ENCODE measurements at regions not wholly inside any gene's neighbourhood (a gene's known extent, or its start where the extent isn't known, plus 50 kb on each side); places are given as distances from the start of the nearest gene placed in this dataset.

DNA sequence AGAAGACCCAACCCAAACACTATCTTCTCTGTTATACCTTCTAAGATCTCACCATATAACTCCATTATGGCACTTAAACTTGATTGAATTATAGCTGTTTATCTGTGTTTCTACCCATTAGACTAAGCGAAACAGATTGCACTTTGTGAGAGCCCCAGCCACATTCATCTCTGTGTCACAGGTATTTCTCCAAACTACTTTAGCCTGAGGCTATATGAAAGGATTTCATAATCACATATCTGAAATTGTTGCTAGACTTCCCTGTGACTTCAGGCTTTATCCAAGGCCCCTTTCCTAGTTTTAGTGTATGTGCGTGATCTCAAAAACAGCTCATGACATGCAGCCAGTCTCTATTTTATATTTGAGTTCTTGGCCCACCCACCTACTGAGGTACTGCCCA, 745.0 kb upstream of the ACVR2A start:
- no peak for DNase-seq

DNA sequence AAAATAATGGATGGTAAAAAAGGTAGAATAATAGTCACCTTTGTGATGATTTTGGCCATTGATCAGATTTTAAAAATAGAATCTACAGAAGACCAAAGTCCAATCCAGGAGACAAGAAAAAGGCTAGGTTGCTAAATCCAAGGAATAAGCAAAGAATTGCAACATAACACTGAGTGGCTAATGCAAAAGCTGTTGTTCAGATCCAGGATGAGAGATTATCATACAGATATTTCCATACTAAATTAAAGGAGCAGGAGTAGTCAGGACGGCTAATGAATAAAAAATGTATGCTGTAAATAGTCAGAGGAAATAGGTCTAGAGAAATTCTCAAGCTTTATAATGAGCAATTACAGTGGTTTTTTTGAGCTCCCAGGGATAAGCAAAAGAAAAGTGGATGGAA, 745.9 kb upstream of the ACVR2A start:
- DNase-seq: no peak

DNA sequence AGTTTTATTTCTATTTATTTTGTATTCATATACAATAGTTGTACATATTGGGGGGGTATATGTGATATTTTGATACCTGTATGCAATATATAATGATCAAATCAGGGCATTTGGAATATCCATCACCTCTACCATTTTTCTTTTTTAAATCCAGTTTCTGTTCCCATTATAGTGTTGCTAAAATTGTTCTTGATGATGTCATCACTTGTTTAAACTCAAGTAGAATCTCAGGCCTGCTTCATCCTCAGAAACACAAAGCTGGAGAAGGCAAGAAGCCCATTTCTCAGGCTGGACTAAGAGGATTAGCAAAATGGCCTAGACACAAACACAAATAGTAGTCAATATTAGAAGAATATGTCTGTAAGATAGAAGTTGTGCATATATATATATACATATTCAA, 747.1 kb upstream of the ACVR2A start:
- DNase-seq: no peak

DNA sequence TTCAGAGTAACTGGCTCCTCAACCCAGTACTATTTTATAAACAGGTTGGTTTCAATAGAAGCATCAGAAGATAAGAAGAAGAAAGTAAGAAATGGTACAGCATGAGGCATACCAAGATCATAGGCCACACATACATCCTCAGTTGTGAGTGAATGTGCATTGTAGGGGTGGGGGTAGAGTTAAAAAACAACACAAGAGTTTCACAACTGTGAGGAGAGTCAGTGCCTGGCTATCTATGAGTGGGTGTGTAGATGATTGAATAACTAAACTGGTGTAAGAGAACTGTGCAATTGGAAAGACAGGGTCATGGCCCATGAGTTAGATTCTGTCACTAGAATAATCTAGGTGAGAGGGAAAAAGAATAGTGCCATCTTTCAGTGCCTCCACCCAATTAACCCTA, 748.2 kb upstream of the ACVR2A start:
- DNase-seq: no peak

DNA sequence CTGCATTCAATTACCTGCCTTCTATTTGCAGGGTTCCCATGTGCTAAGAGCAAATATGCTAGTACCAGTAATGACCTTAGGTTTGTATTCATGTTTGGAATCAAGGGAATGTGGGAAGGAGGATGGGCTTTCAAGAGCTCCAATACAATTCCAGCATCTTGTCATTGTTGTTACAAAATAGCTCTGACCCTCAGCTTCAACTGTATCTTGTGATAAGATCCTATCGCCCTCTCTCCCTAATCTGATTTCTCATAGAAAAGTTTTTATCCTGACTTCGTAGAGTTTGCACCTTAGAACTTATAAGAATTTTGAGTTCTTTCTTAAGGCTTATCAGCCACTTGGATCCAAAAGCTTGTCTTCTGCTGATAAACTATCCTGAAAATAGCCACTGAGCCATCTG, 749.5 kb upstream of the ACVR2A start:
- DNase-seq: no peak

DNA sequence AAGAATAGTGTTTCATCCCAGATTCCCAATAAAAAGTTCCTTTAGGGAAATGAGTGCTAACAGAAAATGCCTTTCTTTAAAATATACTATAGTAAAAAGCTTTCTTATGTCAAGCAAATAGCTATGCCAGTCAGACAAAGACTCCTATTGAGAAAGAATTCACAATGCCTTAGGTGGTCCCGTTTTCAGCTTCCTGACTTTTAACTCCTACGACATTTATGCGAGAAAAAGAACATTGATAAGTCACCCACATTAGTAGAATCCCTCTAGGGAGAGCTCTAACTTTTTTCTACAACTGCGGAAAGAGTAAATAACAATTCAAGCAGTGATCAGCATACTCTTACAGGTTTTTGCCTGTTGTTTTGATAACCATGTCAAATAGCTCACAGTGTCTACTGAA, 750.8 kb upstream of the ACVR2A start:
- no peak for DNase-seq

DNA sequence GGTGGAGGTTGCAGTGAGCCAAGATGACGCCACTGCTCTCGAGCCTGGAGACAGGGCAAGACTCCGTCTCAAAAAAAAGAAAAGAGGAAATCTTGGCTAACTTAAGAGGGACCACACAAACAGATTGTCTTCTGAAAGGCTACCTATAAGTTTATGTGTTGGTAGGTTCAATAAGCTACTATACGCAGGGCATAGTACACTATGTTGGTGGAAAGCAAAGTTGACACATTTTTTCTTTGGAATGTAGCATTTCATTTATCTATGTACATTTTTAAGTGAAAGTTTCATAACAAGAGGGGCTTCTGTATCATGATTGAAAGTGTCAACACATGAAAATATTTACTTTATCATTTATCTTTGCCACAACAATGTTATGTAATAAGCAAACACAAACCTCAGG, 752.6 kb upstream of the ACVR2A start:
- DNase-seq: no peak

DNA sequence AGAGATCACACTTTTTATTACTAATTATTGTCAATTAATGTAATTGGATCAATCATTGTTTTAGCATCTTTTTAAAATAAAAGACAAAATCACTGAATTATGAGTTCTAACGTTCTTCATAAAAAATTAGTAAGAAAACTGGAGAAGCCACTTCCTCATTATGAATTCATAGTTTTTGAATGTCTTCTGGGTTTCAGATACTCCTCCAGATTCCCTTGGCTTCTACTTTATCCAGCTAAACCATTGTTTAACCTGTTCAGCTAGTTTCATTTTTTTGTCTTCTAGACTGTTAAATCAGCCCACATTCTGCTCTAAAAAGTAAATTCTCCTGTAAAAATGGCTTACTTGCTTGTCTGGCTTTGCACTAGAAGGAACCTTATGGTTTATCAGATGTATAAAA, 753.4 kb upstream of the ACVR2A start:
- DNase-seq: no peak

DNA sequence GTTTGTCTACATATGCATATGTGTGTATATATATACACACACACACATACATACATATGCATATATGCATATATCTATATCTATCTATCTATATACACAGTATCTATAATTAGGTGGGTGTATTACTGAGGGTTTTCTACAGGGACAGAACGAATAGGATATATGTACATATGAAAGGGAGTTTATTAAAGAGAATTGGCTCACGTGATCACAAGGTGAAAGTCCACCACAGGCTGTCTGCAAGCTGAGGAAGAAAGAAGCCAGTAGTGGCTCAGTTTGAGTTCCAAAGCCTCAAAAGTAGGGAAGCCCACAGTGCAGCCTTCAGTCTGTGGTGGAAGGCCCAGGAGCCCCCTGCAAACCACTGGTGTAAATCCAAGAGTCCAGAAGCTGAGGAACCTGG, 756.0 kb upstream of the ACVR2A start:
- DNase-seq: no peak

DNA sequence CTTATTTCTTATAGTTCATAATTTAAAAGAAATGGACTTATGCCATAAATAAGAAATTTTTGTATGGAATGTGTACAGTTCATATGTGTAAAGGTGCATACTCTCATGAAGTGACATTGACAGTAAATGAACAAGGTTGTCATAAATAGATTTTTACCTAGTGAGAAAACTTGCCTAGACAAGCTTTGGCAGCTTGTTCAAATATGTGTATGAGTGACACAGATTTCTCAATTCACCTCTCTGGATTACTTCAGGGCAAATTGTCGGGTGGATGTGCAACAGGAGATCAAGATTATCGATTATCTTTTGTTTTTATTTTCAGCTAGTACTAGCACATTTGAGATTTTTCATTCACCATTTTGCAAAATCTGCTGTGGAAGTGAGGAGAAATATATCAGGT, 758.1 kb upstream of the ACVR2A start:
- no peak for DNase-seq

DNA sequence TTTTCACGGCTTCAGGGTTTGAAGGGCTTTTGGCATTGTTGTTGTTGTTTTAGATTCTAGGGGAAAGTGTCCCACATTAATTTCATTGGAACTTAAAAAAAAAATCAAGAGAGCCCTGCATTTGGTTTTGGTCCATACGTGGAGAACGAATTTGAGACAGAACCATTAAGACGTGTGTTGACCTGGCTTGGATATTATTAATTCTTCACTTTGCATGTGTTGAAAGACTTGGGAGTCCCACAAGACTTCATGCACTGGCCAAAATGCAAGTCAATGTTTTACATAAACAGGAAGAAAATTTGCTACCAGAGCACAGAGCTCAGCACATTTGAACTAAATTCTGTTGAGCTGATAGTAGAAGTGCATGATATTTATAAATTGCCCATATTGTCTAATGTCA, 761.2 kb upstream of the ACVR2A start:
- DNase-seq: no peak

DNA sequence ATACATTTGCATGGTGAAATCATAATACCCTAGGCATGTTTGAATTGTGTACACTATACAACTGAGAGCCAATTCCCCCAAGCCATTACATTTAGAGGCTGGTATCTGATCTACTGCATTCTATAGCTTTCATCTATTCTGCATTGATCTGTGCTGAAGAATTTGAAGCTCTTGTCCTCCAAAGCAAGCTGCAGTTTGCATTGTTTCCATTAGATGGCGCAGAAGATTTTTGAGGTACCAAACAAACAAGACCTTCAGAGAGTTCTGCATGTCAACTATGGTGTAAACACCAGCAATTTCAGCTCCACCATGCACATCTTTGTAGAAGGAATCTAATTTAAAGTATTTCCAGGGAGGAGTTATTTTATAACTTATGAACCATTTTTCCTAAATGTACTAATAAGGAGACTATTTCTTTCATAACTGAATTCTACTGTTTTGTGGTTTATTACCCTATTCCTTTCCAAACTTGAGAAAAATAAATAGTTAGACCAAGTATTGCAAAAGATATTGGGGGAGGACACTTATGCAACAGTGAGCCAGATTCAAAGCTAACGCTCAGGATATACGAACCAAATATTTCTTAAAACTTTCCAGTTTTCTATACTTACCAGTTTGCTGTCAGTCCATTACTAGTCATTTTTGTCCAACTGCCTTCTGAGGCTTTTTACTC, 761.8 kb upstream of the ACVR2A start:
- DNase-seq: peak; percentile 32 to 33

DNA sequence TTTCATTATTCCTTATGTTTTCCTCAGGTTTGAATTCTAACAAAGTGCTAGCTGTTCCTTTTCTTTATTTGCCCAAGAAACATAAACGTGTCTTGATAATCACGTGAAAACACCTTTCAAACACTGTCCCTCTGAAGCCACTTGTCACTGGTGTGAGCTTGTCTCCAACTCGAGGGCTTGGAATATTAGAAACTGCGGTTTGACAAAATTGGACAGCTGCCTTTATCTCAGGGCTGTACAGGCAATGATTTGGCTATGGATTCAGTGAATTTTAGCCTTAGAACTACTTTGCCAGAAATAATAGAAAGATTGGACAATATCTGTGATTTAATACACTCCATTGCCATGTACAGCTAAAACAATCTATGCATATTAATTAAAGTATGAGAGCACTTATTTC, 763.0 kb upstream of the ACVR2A start:
- no peak for DNase-seq

DNA sequence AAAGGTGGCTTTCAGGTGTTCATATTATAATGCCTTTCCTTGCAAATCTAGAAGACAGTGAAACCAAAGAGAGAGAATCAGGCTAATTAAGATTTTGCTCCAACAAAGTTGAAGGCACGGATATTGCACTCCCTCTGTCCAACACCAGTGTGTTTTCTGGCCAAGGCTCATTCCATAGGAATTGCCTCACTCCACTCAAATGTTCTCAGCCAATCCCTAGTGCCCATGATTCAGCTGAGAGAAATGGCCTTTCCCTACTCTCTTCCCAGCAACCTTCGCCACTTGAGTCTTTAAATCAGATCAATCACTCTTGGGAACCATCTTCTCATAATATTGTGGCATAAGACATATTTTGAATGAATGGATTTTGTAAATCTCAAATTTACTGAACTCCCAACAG, 768.2 kb upstream of the ACVR2A start:
- no peak for DNase-seq

DNA sequence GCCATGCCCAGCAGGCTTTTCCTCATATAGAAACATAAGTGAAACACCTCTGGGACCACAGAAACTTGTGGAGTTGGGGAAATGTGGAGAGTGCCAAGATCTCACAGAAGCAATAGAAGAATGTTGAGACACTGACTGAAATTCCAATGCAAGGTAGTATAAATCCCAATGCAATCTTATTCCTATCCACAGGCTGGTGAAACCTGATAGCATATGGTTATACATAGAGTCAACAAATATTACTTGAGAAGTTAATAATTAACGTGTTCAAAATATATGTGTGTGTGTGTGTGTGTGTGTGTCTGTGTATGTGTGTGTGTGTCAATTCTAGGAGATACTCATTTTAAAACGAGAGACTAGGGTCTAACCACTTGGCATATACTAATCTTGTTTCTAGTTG, 776.8 kb upstream of the ACVR2A start:
- no peak for DNase-seq

DNA sequence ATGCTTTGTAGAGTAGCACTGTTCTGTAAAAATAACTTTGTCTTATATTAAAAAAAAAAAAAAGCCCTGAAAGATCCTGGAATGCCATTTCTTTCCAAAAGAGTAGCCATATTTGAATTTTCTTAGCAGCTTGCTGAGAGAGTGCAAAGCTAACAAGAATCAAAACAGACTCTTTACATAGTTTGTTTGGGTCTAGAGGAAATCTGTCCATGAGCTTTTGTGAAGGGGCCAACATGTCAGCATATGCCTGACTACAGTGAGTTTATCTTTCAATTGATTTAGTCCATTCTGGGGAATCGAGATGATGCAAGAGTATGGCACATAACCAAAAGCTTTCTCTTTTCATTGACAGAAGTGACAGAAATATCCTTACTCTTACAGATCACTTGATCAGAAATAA, 777.7 kb upstream of the ACVR2A start:
- no peak for DNase-seq

DNA sequence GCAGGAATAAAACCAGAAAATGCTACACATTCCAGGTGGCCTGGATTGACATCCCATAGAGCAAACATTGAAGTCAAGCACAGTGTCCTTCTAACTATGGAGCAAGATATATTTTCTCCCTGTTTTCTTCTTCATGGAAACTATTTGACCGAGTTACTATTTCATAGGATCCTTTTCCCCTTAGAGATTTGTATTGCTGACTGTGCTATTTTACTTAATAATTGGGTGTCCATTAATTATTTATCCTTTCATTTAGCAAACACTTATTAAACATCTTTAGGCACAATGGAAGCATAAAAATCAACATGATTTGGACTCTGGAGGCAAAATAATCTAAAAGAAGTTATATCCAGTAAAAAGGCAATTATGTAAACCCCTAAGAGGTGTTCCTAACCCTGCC, 782.8 kb upstream of the ACVR2A start:
- no peak for DNase-seq

DNA sequence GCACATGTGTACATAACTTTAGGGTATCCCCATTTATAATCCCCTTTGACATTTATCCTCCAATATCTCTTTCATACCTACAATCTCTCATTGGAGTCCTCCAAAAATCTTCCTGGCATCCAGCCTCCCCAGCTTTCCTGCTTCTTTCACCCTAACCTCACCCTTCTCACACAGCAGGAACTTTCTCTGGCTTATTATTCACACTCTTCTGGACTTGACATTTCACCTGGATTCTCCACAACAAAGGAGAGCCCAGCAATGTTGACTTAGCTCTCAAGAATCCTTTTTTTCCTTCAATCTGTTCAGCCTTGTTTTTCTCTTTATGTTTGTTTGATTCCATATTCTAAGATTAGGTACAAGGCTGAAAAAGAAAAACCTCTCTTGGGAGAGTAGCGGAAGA, 783.6 kb upstream of the ACVR2A start:
- no peak for DNase-seq

DNA sequence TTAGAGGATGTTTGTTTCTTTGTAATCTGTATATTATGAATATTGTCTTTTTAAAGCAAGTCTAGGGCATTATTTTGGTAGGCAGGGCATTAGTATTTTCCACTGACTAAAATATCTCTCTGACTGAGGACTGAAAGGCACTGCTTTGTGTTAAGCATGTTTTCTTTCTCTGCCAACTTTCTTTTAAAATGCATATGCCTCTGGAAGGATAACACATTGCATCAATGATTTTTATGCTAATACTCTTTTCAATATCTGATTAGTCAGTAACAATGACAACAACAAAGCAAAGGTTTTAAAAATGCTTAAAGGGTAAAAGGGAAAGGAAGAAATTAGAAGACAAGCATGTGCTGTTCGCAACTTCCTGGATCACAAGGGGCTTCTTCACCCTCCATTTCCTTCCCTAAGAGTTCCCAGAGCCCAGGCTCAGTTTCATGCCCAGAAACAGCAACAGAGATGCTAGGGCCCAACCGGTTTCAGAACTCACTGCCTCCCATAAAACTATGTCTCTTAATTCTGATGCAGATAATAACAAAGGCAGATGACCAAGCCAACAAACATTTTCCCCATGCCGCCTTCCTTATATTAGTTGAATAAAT, 786.8 kb upstream of the ACVR2A start:
- no peak for DNase-seq

DNA sequence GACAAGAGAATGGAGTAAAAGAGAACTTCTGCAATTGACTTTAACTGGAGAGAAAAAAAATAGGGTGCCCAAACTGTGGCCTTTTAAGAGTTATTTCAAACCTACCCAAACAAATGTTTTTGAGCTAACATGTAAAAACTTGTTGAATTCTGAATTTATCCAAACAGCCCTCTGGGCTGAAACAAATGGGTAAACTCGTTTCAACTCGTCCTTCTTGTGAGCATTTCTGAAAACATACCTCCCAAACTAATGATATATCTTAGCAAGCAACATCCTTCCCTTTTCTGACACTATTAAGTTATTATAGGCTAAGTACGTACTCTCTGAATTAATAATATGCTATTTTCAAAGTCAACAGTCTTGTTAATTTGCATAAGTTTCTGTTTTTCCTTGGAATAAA, 793.0 kb upstream of the ACVR2A start:
- no peak for DNase-seq

DNA sequence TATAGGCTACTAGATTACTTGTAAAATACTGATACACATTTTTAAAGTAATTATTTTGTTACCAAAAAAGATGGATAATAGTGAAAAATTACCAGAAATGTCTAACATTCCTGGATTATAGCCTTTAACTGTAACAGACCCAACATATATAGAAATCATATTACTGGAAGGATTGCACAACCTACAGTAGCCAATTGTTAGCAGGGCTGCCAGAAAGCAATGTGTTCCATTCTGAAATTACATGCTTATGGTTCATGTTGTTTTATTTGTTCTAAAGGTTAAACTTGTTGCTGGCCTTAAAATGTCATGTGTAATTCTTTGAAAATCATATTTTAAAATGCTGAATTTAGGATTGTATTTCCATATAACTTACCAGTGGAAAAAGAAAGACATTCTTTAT, 793.6 kb upstream of the ACVR2A start:
- DNase-seq: no peak

DNA sequence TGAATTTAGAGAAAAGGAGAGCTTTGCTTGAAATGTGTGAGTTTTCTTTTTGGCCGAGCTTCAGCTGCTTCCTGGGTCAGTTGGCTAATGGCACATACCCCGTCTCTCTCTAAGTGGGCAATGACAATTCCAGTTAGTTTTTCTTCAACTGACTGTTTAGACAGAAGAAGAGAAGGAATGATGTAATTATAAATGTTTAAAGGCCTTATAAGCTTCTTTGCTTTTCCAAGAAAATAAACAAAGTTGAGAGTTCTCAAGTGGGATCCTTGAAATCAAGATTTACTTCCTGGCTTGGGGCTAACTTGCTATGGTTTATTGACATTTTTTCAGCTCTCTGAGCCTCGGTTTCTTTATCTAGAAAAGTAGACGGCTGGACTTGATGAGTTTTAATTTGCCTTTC, 794.9 kb upstream of the ACVR2A start:
- no peak for DNase-seq

DNA sequence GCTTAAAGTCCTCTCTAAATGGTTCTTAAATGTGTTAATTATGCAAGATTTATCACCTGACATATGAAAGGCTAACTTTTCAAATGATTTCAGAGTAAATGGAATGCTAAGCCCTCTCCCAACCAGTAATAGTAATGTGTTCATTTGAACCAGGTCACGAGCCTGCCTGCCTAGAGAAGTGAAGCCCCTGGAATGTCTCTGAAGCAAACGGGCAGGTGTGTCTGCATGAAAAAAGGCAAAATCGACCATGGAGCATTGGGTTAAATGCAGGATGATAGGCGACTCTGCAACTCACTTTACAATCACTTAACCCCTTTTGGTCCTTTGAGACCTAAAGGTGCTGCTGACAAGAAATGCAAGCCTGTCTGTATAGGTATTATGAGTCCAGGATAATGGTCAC, 798.4 kb upstream of the ACVR2A start:
- no peak for DNase-seq

DNA sequence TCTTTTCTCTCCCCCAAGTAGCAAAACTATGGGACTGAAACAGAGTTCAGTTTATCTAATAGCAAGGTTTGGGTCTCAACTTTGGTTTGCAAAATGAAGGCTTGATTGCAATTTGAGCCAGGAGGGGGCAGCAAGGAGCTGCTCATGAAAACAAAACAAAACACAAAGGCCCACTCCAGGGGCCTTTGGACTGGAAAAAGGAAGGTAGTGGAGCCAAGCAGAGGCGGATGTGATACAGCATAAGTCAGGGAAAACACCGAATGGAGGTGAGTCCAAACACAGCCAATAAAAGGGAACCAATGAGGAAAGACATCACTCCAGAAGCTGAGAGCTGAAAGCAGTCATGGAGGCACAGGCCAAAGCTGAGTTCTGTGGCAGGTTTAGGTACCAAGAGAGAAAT, 799.7 kb upstream of the ACVR2A start:
- peak in 1 of 2 experiments; percentile 19 for DNase-seq

DNA sequence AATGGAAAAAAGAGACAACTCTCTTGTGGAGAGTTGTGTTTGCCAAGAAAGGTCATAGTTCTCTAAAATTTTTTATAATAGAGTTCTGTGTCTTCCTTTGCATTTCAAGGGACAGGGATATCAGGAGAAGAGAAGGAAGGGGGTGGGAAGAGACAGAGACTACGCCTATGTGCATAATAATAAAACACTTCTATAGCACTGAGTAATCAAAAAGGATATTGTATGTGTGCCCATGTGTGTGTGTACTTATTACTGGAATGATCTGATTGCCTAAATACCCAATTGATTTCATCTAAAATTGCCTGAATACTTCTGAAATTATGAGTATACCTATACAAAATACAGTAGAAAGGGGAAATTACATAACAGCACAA, 803.7 kb upstream of the ACVR2A start:
- no peak for DNase-seq
